ENCODE measurements at regions not wholly inside any gene's neighbourhood (a gene's known extent, or its start where the extent isn't known, plus 50 kb on each side); places are given as distances from the start of the nearest gene placed in this dataset.
"Not testable (repeated sequence)": the region's sequence is repeated elsewhere in the genome, so short reads cannot be mapped to it uniquely, and the experiment has no call there.

GRCh38 chr7:20466543-20467021, 135.9 kb downstream of the ITGB8 start:
- no peak for DNase-seq

- no peak for DNase-seq
These were observed 139.4 kb downstream of the ITGB8 start for GRCh38 chr7:20470082-20470481.

GRCh38 chr7:20470726-20471125, 140.0 kb downstream of the ITGB8 start:
- no peak for DNase-seq

- no peak for DNase-seq
These were observed 141.2 kb upstream of the ABCB5 start for GRCh38 chr7:20474249-20474648.

- DNase-seq: no peak
These were observed 139.7 kb upstream of the ABCB5 start for GRCh38 chr7:20475756-20476155.

GRCh38 chr7:20477067-20477466, 138.4 kb upstream of the ABCB5 start:
- no peak for DNase-seq

GRCh38 chr7:20479706-20480105, 135.8 kb upstream of the ABCB5 start:
- DNase-seq: no peak

- no peak for DNase-seq
These were observed 133.4 kb upstream of the ABCB5 start for GRCh38 chr7:20482071-20482470.

- no peak for DNase-seq
These were observed 131.1 kb upstream of the ABCB5 start for GRCh38 chr7:20484356-20484755.

GRCh38 chr7:20488850-20489249, 126.6 kb upstream of the ABCB5 start:
- no peak for DNase-seq

- no peak for DNase-seq
These were observed 124.2 kb upstream of the ABCB5 start for GRCh38 chr7:20491284-20491683.

- no peak for DNase-seq
These were observed 120.9 kb upstream of the ABCB5 start for GRCh38 chr7:20494566-20494965.

GRCh38 chr7:20501473-20501872, 114.0 kb upstream of the ABCB5 start:
- not testable (repeated sequence) for DNase-seq

- no peak for DNase-seq
These were observed 112.1 kb upstream of the ABCB5 start for GRCh38 chr7:20503278-20503950.

- no peak for DNase-seq
These were observed 111.4 kb upstream of the ABCB5 start for GRCh38 chr7:20504060-20504459.

GRCh38 chr7:20506175-20506574, 109.3 kb upstream of the ABCB5 start:
- no peak for DNase-seq

- no peak for DNase-seq
These were observed 108.3 kb upstream of the ABCB5 start for GRCh38 chr7:20507157-20507556.

GRCh38 chr7:20508109-20508508, 107.4 kb upstream of the ABCB5 start:
- no peak for DNase-seq

- DNase-seq: no peak
These were observed 105.4 kb upstream of the ABCB5 start for GRCh38 chr7:20509892-20510572.

- no peak for DNase-seq
These were observed 104.9 kb upstream of the ABCB5 start for GRCh38 chr7:20510573-20510900.

- no peak for DNase-seq
These were observed 102.1 kb upstream of the ABCB5 start for GRCh38 chr7:20513341-20513740.

- no peak for DNase-seq
These were observed 101.6 kb upstream of the ABCB5 start for GRCh38 chr7:20513897-20514296.

GRCh38 chr7:20514364-20514763, 101.1 kb upstream of the ABCB5 start:
- peak in 33 of 56 donors; percentile 4 to 86 (median 35) for DNase-seq

Measured in nucleus accumbens (tissue), 56 donors.